Body of pancreas (tissue), 4 donors: ENCODE measurements at regions not wholly inside any gene's neighbourhood (a gene's known extent, or its start where the extent isn't known, plus 50 kb on each side); places are given as distances from the start of the nearest gene placed in this dataset.

Source experiments
- CTCF ChIP-seq, 7 experiments: fragments of 450-650 bp in 4 of 7; fragments of 200-600 bp in 3 of 7; sonication (generic) in 3 of 7; IDR thresholded peaks; one replicate each; pipeline ENCODE4 v1.5.1; 2016 to 2019; ENCODE audit warnings: antibody characterized with exemption in 7 of 7
- POLR2A ChIP-seq, 3 donors: fragments of 450-650 bp; IDR thresholded peaks; one replicate each; pipeline ENCODE4 v1.6.1; 2016; ENCODE audit warnings: antibody characterized with exemption in 3 of 3, mild to moderate bottlenecking in 2 of 3

GRCh38 chr1:182122913-182123260 is 61.4 kb upstream of the ZNF648 start:
- TF ChIP-seq CTCF (IDR thresholded peaks at IDR 0.05), result no peak
- no peak for TF ChIP-seq POLR2A (IDR thresholded peaks at IDR 0.05)
